ENCODE measurements at regions not wholly inside any gene's neighbourhood (a gene's known extent, or its start where the extent isn't known, plus 50 kb on each side); places are given as distances from the start of the nearest gene placed in this dataset.
"Not testable (repeated sequence)": the region's sequence is repeated elsewhere in the genome, so short reads cannot be mapped to it uniquely, and the experiment has no call there.

GRCh38 chr20:48128436-48128835 is 343.2 kb upstream of the SULF2 start:
- DNase-seq (ENCODE audit: low read depth), result no peak

GRCh38 chr20:48127964-48128363 is 342.7 kb upstream of the SULF2 start:
- DNase-seq (ENCODE audit: low read depth), result not testable (repeated sequence)

- not testable (repeated sequence) for DNase-seq (ENCODE audit: low read depth)
Measured at GRCh38 chr20:48127133-48127532, 341.9 kb upstream of the SULF2 start.

GRCh38 chr20:48126227-48126740 is 341.0 kb upstream of the SULF2 start:
- DNase-seq (ENCODE audit: low read depth), result no peak

GRCh38 chr20:48124960-48125359 is 339.7 kb upstream of the SULF2 start:
- no peak for DNase-seq (ENCODE audit: low read depth)

- no peak for DNase-seq (ENCODE audit: low read depth)
Measured at GRCh38 chr20:48124181-48124782, 339.0 kb upstream of the SULF2 start.

- no peak for DNase-seq (ENCODE audit: low read depth)
Measured at GRCh38 chr20:48120120-48120519, 334.8 kb upstream of the SULF2 start.

- DNase-seq (ENCODE audit: low read depth), result not testable (repeated sequence)
Measured at GRCh38 chr20:48119389-48119788, 334.1 kb upstream of the SULF2 start.

GRCh38 chr20:48115502-48115901 is 330.2 kb upstream of the SULF2 start:
- DNase-seq (ENCODE audit: low read depth), result no peak

- DNase-seq (ENCODE audit: low read depth), result no peak
Measured at GRCh38 chr20:48107560-48107959, 322.3 kb upstream of the SULF2 start.

GRCh38 chr20:48106428-48106827 is 321.1 kb upstream of the SULF2 start:
- no peak for DNase-seq (ENCODE audit: low read depth)

GRCh38 chr20:48105526-48105925 is 320.2 kb upstream of the SULF2 start:
- DNase-seq (ENCODE audit: low read depth), result no peak

GRCh38 chr20:48102931-48103660 is 317.8 kb upstream of the SULF2 start:
- DNase-seq (ENCODE audit: low read depth), result no peak

- DNase-seq (ENCODE audit: low read depth), result no peak
Measured at GRCh38 chr20:48102076-48102787, 317.0 kb upstream of the SULF2 start.

- DNase-seq (ENCODE audit: low read depth), result no peak
Measured at GRCh38 chr20:48100483-48100882, 315.2 kb upstream of the SULF2 start.

GRCh38 chr20:48098866-48099265 is 313.6 kb upstream of the SULF2 start:
- DNase-seq (ENCODE audit: low read depth), result no peak

- no peak for DNase-seq (ENCODE audit: low read depth)
Measured at GRCh38 chr20:48098099-48098498, 312.8 kb upstream of the SULF2 start.

- no peak for DNase-seq (ENCODE audit: low read depth)
Measured at GRCh38 chr20:48096957-48097890, 311.9 kb upstream of the SULF2 start.

- DNase-seq (ENCODE audit: low read depth), result no peak
Measured at GRCh38 chr20:48096212-48096875, 311.1 kb upstream of the SULF2 start.

- no peak for DNase-seq (ENCODE audit: low read depth)
Measured at GRCh38 chr20:48094944-48095343, 309.7 kb upstream of the SULF2 start.

GRCh38 chr20:48094196-48094749 is 309.0 kb upstream of the SULF2 start:
- no peak for DNase-seq (ENCODE audit: low read depth)

All from forelimb muscle (tissue), 1 donor.